Tibial nerve (tissue), 4 donors: ENCODE measurements at regions not wholly inside any gene's neighbourhood (a gene's known extent, or its start where the extent isn't known, plus 50 kb on each side); places are given as distances from the start of the nearest gene placed in this dataset.

Experiments
- CTCF ChIP-seq, 5 experiments: fragments of 200-600 bp in 3 of 5; fragments of 450-650 bp in 2 of 5; sonication (generic) in 3 of 5; IDR thresholded peaks; one replicate each; pipeline ENCODE4 v1.5.1; 2016 to 2019; ENCODE audit warnings: antibody characterized with exemption in 5 of 5, mild to moderate bottlenecking in 3 of 5, moderate library complexity in 2 of 5
- EP300 ChIP-seq, 2 donors: sonication (generic); formaldehyde crosslinking; IDR thresholded peaks; one replicate each; pipeline ENCODE4 v1.6.1; 2017; ENCODE audit warnings: antibody characterized with exemption in 2 of 2, mild to moderate bottlenecking in 1 of 2
- POLR2A ChIP-seq, 2 donors: fragments of 450-650 bp; IDR thresholded peaks; one replicate each; pipeline ENCODE4 v1.6.1; 2017; ENCODE audit warnings: antibody characterized with exemption in 2 of 2, mild to moderate bottlenecking in 2 of 2, moderate library complexity in 2 of 2

GRCh38 chr12:126358806-126359205, 1293.6 kb downstream of the AACS start:
- no peak for TF ChIP-seq CTCF (IDR thresholded peaks at IDR 0.05)
- TF ChIP-seq POLR2A (IDR thresholded peaks at IDR 0.05): no peak
- no peak for TF ChIP-seq EP300 (IDR thresholded peaks at IDR 0.05)
